ENCODE measurements at regions not wholly inside any gene's neighbourhood (a gene's known extent, or its start where the extent isn't known, plus 50 kb on each side); places are given as distances from the start of the nearest gene placed in this dataset.
"Not testable (repeated sequence)": the region's sequence is repeated elsewhere in the genome, so short reads cannot be mapped to it uniquely, and the experiment has no call there.

GRCh38 chr2:17362956-17363355, 155.3 kb downstream of the RAD51AP2 start:
- no peak for DNase-seq

- DNase-seq, result no peak
These were observed 162.5 kb downstream of the RAD51AP2 start for GRCh38 chr2:17355608-17356329.

GRCh38 chr2:17353263-17353662, 165.0 kb downstream of the RAD51AP2 start:
- no peak for DNase-seq

GRCh38 chr2:17342692-17343091, 175.5 kb downstream of the RAD51AP2 start:
- not testable (repeated sequence) for DNase-seq

- no peak for DNase-seq
These were observed 180.7 kb downstream of the RAD51AP2 start for GRCh38 chr2:17337507-17337906.

GRCh38 chr2:17336458-17336857, 181.8 kb downstream of the RAD51AP2 start:
- DNase-seq, result no peak

- no peak for DNase-seq
These were observed 183.9 kb downstream of the RAD51AP2 start for GRCh38 chr2:17334300-17334699.

- no peak for DNase-seq
These were observed 186.6 kb downstream of the RAD51AP2 start for GRCh38 chr2:17331636-17332035.

- DNase-seq, result no peak
These were observed 190.1 kb downstream of the RAD51AP2 start for GRCh38 chr2:17328161-17328560.

- DNase-seq, result no peak
These were observed 190.6 kb downstream of the RAD51AP2 start for GRCh38 chr2:17327649-17328048.

GRCh38 chr2:17326717-17327116, 191.5 kb downstream of the RAD51AP2 start:
- DNase-seq, result no peak

GRCh38 chr2:17323697-17324096, 194.5 kb downstream of the RAD51AP2 start:
- DNase-seq, result no peak

- DNase-seq, result no peak
These were observed 195.8 kb downstream of the RAD51AP2 start for GRCh38 chr2:17322461-17322860.

- no peak for DNase-seq
These were observed 199.2 kb downstream of the RAD51AP2 start for GRCh38 chr2:17319090-17319489.

- no peak for DNase-seq
These were observed 200.2 kb downstream of the RAD51AP2 start for GRCh38 chr2:17318013-17318412.

- no peak for DNase-seq
These were observed 200.7 kb downstream of the RAD51AP2 start for GRCh38 chr2:17317439-17317976.

- no peak for DNase-seq
These were observed 205.0 kb downstream of the RAD51AP2 start for GRCh38 chr2:17313261-17313660.

GRCh38 chr2:17311771-17312511, 206.3 kb downstream of the RAD51AP2 start:
- no peak for DNase-seq

GRCh38 chr2:17311106-17311619, 207.1 kb downstream of the RAD51AP2 start:
- DNase-seq, result no peak

- DNase-seq, result peak in 1 of 2 experiments; percentile 39
These were observed 208.4 kb downstream of the RAD51AP2 start for GRCh38 chr2:17309741-17310339.

- DNase-seq, result no peak
These were observed 209.1 kb downstream of the RAD51AP2 start for GRCh38 chr2:17309181-17309580.

- DNase-seq, result no peak
These were observed 211.5 kb downstream of the RAD51AP2 start for GRCh38 chr2:17306706-17307105.

GRCh38 chr2:17306219-17306618, 212.0 kb downstream of the RAD51AP2 start:
- no peak for DNase-seq
